ENCODE measurements at regions not wholly inside any gene's neighbourhood (a gene's known extent, or its start where the extent isn't known, plus 50 kb on each side); places are given as distances from the start of the nearest gene placed in this dataset.

DNA sequence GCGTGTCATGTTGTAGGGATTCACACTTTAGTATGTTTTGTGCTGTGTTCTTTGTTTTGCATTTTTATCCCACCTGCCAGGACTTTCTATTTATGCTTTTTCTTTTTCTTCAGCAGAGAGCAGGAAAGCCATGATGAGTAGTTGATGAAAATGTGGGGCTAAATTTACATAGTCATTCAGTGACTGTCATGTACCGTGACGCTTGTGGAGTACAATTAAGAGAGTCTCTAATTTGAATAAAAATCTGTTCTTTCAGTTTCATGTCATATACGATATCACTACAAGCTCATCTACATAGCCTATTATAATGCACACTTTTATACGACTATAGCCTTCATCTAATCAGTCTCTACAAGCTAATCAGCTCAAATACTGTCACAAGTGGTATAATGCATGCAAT, 112.7 kb upstream of the SPATS2L start:
- TF ChIP-seq, protein P1, sequence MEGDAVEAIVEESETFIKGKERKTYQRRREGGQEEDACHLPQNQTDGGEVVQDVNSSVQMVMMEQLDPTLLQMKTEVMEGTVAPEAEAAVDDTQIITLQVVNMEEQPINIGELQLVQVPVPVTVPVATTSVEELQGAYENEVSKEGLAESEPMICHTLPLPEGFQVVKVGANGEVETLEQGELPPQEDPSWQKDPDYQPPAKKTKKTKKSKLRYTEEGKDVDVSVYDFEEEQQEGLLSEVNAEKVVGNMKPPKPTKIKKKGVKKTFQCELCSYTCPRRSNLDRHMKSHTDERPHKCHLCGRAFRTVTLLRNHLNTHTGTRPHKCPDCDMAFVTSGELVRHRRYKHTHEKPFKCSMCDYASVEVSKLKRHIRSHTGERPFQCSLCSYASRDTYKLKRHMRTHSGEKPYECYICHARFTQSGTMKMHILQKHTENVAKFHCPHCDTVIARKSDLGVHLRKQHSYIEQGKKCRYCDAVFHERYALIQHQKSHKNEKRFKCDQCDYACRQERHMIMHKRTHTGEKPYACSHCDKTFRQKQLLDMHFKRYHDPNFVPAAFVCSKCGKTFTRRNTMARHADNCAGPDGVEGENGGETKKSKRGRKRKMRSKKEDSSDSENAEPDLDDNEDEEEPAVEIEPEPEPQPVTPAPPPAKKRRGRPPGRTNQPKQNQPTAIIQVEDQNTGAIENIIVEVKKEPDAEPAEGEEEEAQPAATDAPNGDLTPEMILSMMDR (IDR thresholded peaks at IDR 0.05; ENCODE audit: insufficient read depth, low read length): no peak
- no peak for TF ChIP-seq POLR2AphosphoS5 (IDR thresholded peaks at IDR 0.05; ENCODE audit: low read depth)
- TF ChIP-seq SPI1 (IDR thresholded peaks at IDR 0.05; ENCODE audit: borderline replicate concordance, low read depth): no peak
- TF ChIP-seq, protein P2, sequence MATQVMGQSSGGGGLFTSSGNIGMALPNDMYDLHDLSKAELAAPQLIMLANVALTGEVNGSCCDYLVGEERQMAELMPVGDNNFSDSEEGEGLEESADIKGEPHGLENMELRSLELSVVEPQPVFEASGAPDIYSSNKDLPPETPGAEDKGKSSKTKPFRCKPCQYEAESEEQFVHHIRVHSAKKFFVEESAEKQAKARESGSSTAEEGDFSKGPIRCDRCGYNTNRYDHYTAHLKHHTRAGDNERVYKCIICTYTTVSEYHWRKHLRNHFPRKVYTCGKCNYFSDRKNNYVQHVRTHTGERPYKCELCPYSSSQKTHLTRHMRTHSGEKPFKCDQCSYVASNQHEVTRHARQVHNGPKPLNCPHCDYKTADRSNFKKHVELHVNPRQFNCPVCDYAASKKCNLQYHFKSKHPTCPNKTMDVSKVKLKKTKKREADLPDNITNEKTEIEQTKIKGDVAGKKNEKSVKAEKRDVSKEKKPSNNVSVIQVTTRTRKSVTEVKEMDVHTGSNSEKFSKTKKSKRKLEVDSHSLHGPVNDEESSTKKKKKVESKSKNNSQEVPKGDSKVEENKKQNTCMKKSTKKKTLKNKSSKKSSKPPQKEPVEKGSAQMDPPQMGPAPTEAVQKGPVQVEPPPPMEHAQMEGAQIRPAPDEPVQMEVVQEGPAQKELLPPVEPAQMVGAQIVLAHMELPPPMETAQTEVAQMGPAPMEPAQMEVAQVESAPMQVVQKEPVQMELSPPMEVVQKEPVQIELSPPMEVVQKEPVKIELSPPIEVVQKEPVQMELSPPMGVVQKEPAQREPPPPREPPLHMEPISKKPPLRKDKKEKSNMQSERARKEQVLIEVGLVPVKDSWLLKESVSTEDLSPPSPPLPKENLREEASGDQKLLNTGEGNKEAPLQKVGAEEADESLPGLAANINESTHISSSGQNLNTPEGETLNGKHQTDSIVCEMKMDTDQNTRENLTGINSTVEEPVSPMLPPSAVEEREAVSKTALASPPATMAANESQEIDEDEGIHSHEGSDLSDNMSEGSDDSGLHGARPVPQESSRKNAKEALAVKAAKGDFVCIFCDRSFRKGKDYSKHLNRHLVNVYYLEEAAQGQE (IDR thresholded peaks at IDR 0.05; ENCODE audit: insufficient replicate concordance, low read depth): no peak
- TF ChIP-seq GABPA (IDR thresholded peaks at IDR 0.05; ENCODE audit: low read depth): no peak

All from HL-60 (cell line).